ENCODE measurements at regions not wholly inside any gene's neighbourhood (a gene's known extent, or its start where the extent isn't known, plus 50 kb on each side); places are given as distances from the start of the nearest gene placed in this dataset.

GRCh38 chr10:131697476-131698128 is 203.2 kb upstream of the PPP2R2D start:
- no peak for TF ChIP-seq CTCF (IDR thresholded peaks at IDR 0.05; ENCODE audit: poor library complexity, severe bottlenecking)
- TF ChIP-seq POLR2AphosphoS5 (IDR thresholded peaks at IDR 0.05): no peak
- TF ChIP-seq TAF1 (IDR thresholded peaks at IDR 0.05; ENCODE audit: low read depth): no peak
- no peak for TF ChIP-seq RAD21 (conservative IDR thresholded peaks at IDR 0.05)
- no peak for TF ChIP-seq REST (IDR thresholded peaks at IDR 0.05; ENCODE audit: borderline replicate concordance)
- TF ChIP-seq SMC3 (conservative IDR thresholded peaks at IDR 0.05; ENCODE audit: poor library complexity): no peak
- TF ChIP-seq EZH2 (IDR thresholded peaks at IDR 0.05; ENCODE audit: borderline replicate concordance, insufficient read depth, low read length, poor library complexity, severe bottlenecking): no peak
- TF ChIP-seq MXI1 (conservative IDR thresholded peaks at IDR 0.05; ENCODE audit: poor library complexity, severe bottlenecking): no peak
- TF ChIP-seq EP300 (conservative IDR thresholded peaks at IDR 0.05; ENCODE audit: poor library complexity, severe bottlenecking): no peak
